B cell (primary cell): ENCODE measurements at regions not wholly inside any gene's neighbourhood (a gene's known extent, or its start where the extent isn't known, plus 50 kb on each side); places are given as distances from the start of the nearest gene placed in this dataset.
A peak's percentile ranks its signal among the peaks of the same experiment; 100 is the strongest.

Experiments used
- ATAC-seq: fragments of 200-7000 bp; cut with Tn5 transposase; one replicate; pipeline ENCODE4 v1.10.0; 2021; ENCODE audit warnings: low read depth, mild to moderate bottlenecking, moderate number of reproducible peaks, moderate library complexity
- CTCF ChIA-PET: fragments of 350-600 bp; sonication (Branson Sonifier 250); formaldehyde crosslinking; loops from one replicate; lab custom pipeline; 2021; ENCODE audit warnings: antibody characterized with exemption, inconsistent platforms; lab: Charles Lee
- POLR2A ChIA-PET: fragments of 350-600 bp; sonication (Branson Sonifier 250); formaldehyde crosslinking; loops from one replicate; lab custom pipeline; 2021; ENCODE audit warnings: antibody characterized with exemption; lab: Charles Lee
- DNase-seq: peaks from one replicate; pipeline ENCODE4 v3.0.0; 2013
- H2AFZ ChIP-seq: 2 replicates; pipeline ENCODE4 v1.6.1; 2012; ENCODE audit warnings: mild to moderate bottlenecking, low read depth, low read length; ENCODE audit not compliant: insufficient read depth, poor library complexity, severe bottlenecking
- H3K27ac ChIP-seq, 2 donors: 1 replicate in 1 of 2; 2 replicates in 1 of 2; pipeline ENCODE4 v1.5.1; 2012 to 2013; ENCODE audit warnings: low read length in 2 of 2, mild to moderate bottlenecking in 2 of 2, moderate library complexity in 1 of 2
- H3K27me3 ChIP-seq, 4 experiments: fragments of 200-600 bp in 1 of 4; sonication (generic) in 1 of 4; replicated peaks in 1 of 4; 1 replicate in 2 of 4; 2 replicates in 2 of 4; pipeline versions ENCODE4 v1.6.1 to v1.7.0; 2013 to 2016; ENCODE audit warnings: low read length in 3 of 4, mild to moderate bottlenecking in 2 of 4, mixed read lengths in 1 of 4, moderate library complexity in 1 of 4; ENCODE audit not compliant: insufficient read depth in 4 of 4, control insufficient read depth in 3 of 4; ENCODE audit errors: control extremely low read depth in 1 of 4
- H3K36me3 ChIP-seq, 2 experiments: replicated peaks in 1 of 2; 1 replicate in 1 of 2; 2 replicates in 1 of 2; pipeline versions ENCODE4 v1.6.1 to v1.7.1; 2013; ENCODE audit warnings: low read length in 1 of 2; ENCODE audit not compliant: insufficient read depth in 2 of 2, control insufficient read depth in 1 of 2; ENCODE audit errors: control extremely low read depth in 1 of 2, extremely low read depth in 1 of 2
- H3K4me1 ChIP-seq, 2 donors: fragments of 200-600 bp in 1 of 2; sonication (generic) in 1 of 2; 1 replicate in 1 of 2; 2 replicates in 1 of 2; pipeline versions ENCODE4 v1.5.1 to v1.6.1; 2013 to 2017; ENCODE audit warnings: low read length in 2 of 2; ENCODE audit not compliant: control insufficient read depth in 2 of 2, insufficient read depth in 2 of 2
- H3K4me2 ChIP-seq: replicated peaks from 2 replicates; pipeline ENCODE3; 2012; ENCODE audit warnings: mild to moderate bottlenecking, low read depth, low read length; ENCODE audit not compliant: poor library complexity, severe bottlenecking
- H3K4me3 ChIP-seq, 5 experiments: fragments of 200-600 bp in 1 of 5; sonication (generic) in 1 of 5; 1 replicate in 3 of 5; 2 replicates in 2 of 5; pipeline versions ENCODE4 v1.5.1 to v1.7.0; 2011 to 2016; ENCODE audit warnings: low read length in 4 of 5, mild to moderate bottlenecking in 4 of 5, low read depth in 2 of 5, control low read depth in 1 of 5, moderate library complexity in 1 of 5; ENCODE audit not compliant: insufficient read depth in 1 of 5; ENCODE audit errors: control extremely low read depth in 1 of 5, extremely low read depth in 1 of 5
- H3K79me2 ChIP-seq: fragments of 200-600 bp; sonication (generic); one replicate; pipeline ENCODE4 v1.6.0; 2016; ENCODE audit warnings: low read length; ENCODE audit not compliant: control insufficient read depth, insufficient read depth
- H3K9ac ChIP-seq: fragments of 200-600 bp; sonication (generic); 2 replicates; pipeline ENCODE4 v1.6.1; 2017; ENCODE audit warnings: mild to moderate bottlenecking, low read length, moderate library complexity
- H3K9me3 ChIP-seq, 3 donors: one replicate each; pipeline versions ENCODE4 v1.6.1 to v1.7.1; 2013; ENCODE audit warnings: low read length in 2 of 3; ENCODE audit not compliant: control insufficient read depth in 2 of 3, insufficient read depth in 1 of 3; ENCODE audit errors: control extremely low read depth in 1 of 3
- H4K20me1 ChIP-seq: 2 replicates; pipeline ENCODE4 v1.6.0; 2012; ENCODE audit warnings: mild to moderate bottlenecking, low read length; ENCODE audit not compliant: insufficient read depth, control insufficient read depth, poor library complexity, severe bottlenecking
- H3K27ac Mint-ChIP-seq: one replicate; pipeline ENCODE4 v1.8.0; 2021; ENCODE audit warnings: mixed read lengths
- H3K27me3 Mint-ChIP-seq: one replicate; pipeline ENCODE4 v1.8.0; 2021; ENCODE audit warnings: mixed read lengths
- H3K4me1 Mint-ChIP-seq: one replicate; pipeline ENCODE4 v1.8.0; 2021; ENCODE audit warnings: mixed read lengths
- H3K4me3 Mint-ChIP-seq: one replicate; pipeline ENCODE4 v1.8.0; 2021; ENCODE audit warnings: mixed read lengths
- H3K9me3 Mint-ChIP-seq: one replicate; pipeline ENCODE4 v1.8.0; 2022; ENCODE audit warnings: mixed read lengths; ENCODE audit not compliant: insufficient read depth
- EZH2 ChIP-seq: IDR thresholded peaks from 2 replicates; pipeline ENCODE4 v1.6.1; 2012; ENCODE audit warnings: borderline replicate concordance, low read depth, mild to moderate bottlenecking, moderate library complexity, low read length; ENCODE audit not compliant: insufficient read depth, poor library complexity, severe bottlenecking
- WGBS: methylation state at CpG from one replicate; pipeline ENCODE4 v1.1.5; 2013; ENCODE audit warnings: missing lambda C conversion rate; ENCODE audit not compliant: insufficient coverage; 5-methylcytosine and 5-hydroxymethylcytosine counted together
- intact Hi-C: fragments of 100-400 bp; cut with micrococcal nuclease; formaldehyde crosslinking; loops from one replicate; pipeline ENCODE4 v1.10.0; 2022
- TF ChIP-seq, protein P1 (sequence below): fragments of 200-600 bp; IDR thresholded peaks from one replicate; pipeline ENCODE4 v1.8.0; 2022; ENCODE audit warnings: antibody characterized with exemption, mild to moderate bottlenecking

GRCh38 chr3:40621252-40621651, 96.5 kb downstream of the ZNF621 start:
- ATAC-seq: no peak
- no peak overlapping the region for H3K27ac ChIP-seq
- H2AFZ ChIP-seq: no peak overlapping the region
- Mint-ChIP-seq H3K4me3 (no peak overlapping the region), H3K9me3 (peaks cover 5% of the 10 kb centered on the region), H3K27ac (peak overlapping the region; percentile 13), H3K4me1 (peaks cover 12% of the 10 kb centered on the region), H3K27me3 (peaks cover 9% of the 10 kb centered on the region)
- CTCF ChIA-PET: no interaction called here
- DNase-seq: no peak
- no peaks in the 10 kb centered on the region for H3K36me3 ChIP-seq
- H3K9me3 ChIP-seq: peaks cover 0 to 3% (median 0%) of the 10 kb centered on the region in 3 donors
- peaks cover 33 to 47% of the 10 kb centered on the region in 2 donors for H3K4me1 ChIP-seq
- H4K20me1 ChIP-seq: no peaks in the 10 kb centered on the region
- peaks cover 0 to 6% (median 3%) of the 10 kb centered on the region in 4 experiments for H3K27me3 ChIP-seq
- POLR2A ChIA-PET: no interaction called here
- no peak overlapping the region for H3K9ac ChIP-seq
- no peak overlapping the region for H3K4me3 ChIP-seq
- TF ChIP-seq, protein P1, sequence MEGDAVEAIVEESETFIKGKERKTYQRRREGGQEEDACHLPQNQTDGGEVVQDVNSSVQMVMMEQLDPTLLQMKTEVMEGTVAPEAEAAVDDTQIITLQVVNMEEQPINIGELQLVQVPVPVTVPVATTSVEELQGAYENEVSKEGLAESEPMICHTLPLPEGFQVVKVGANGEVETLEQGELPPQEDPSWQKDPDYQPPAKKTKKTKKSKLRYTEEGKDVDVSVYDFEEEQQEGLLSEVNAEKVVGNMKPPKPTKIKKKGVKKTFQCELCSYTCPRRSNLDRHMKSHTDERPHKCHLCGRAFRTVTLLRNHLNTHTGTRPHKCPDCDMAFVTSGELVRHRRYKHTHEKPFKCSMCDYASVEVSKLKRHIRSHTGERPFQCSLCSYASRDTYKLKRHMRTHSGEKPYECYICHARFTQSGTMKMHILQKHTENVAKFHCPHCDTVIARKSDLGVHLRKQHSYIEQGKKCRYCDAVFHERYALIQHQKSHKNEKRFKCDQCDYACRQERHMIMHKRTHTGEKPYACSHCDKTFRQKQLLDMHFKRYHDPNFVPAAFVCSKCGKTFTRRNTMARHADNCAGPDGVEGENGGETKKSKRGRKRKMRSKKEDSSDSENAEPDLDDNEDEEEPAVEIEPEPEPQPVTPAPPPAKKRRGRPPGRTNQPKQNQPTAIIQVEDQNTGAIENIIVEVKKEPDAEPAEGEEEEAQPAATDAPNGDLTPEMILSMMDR: no peak
- TF ChIP-seq EZH2: no peak
- peaks cover 37% of the 10 kb centered on the region for H3K79me2 ChIP-seq
- WGBS: 90% methylated on average over 4 of the region's 4 CpGs
- intact Hi-C loops: no loop called here
- no peak overlapping the region for H3K4me2 ChIP-seq

DNA sequence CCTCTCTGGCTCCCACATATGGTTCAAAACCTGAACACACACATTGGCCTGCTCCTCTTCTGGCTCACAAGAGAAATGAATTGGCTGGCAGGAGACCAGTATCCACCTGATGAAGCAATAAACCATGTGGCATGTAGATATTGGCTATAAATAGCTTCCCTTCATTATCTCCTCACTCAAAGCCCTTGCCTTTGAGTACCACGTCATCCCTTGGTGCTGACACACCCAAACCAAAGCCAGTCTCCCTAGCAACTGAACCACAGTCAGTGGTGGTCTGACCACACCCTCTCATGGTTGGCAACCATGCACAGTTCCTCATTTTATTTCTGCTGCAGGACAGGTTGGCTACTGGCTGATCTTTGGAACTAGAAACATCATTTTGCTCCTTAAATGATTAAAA, 98.8 kb downstream of the ZNF621 start:
- no peaks in the 10 kb centered on the region for H3K27me3 Mint-ChIP-seq
- peaks cover 8 to 24% (median 17%) of the 10 kb centered on the region in 3 donors for H3K9me3 ChIP-seq
- ChIA-PET CTCF (interaction anchor here (1.1 to 1.5 kb wide), 3 partner anchors 36 to 95 kb away, joined by 3 to 6 read pairs (median 4); no protein-coding TSS in a partner anchor), POLR2A (interaction anchor here (0.6 to 1.0 kb wide), 4 partner anchors 47 to 592 kb away, joined by 3 read pairs; no protein-coding TSS in a partner anchor)
- no peak for TF ChIP-seq EZH2
- TF ChIP-seq, protein P1: no peak
- H3K36me3 ChIP-seq: peaks cover 7 to 19% of the 10 kb centered on the region in 2 experiments
- peaks cover 7% of the 10 kb centered on the region for H3K9me3 Mint-ChIP-seq
- H3K79me2 ChIP-seq: peaks cover 60% of the 10 kb centered on the region
- peaks cover 33 to 48% of the 10 kb centered on the region in 2 donors for H3K4me1 ChIP-seq
- peak overlapping the region; percentile 98 for H3K9ac ChIP-seq
- no peak overlapping the region for H3K27ac Mint-ChIP-seq
- DNase-seq: peak; percentile 96
- H3K27me3 ChIP-seq: no peaks in the 10 kb centered on the region
- intact Hi-C loops: loop anchor here (1.0 to 2.0 kb wide), 12 partner anchors 21 to 1444 kb away; partner anchors contain the start of genes CTNNB1, EIF1B and ZNF621
- peak overlapping the region; percentile 96 to 98 for H3K27ac ChIP-seq
- H2AFZ ChIP-seq: no peak overlapping the region
- 0% methylated on average over 1 of the region's 1 CpG for WGBS
- ATAC-seq: peak; percentile 92
- H3K4me2 ChIP-seq: peak overlapping the region; percentile 85
- no peaks in the 10 kb centered on the region for H4K20me1 ChIP-seq
- H3K4me3 ChIP-seq: peak overlapping the region; percentile 68 to 89 (median 84)
- no peak overlapping the region for H3K4me3 Mint-ChIP-seq
- peaks cover 14% of the 10 kb centered on the region for H3K4me1 Mint-ChIP-seq
